PC-3 (cell line): ENCODE measurements at regions not wholly inside any gene's neighbourhood (a gene's known extent, or its start where the extent isn't known, plus 50 kb on each side); places are given as distances from the start of the nearest gene placed in this dataset.

Experiments used
- ATAC-seq: fragments of 200-7000 bp; cut with Tn5 transposase; 2 replicates; pipeline ENCODE4 v1.9.1; 2020; ENCODE audit warnings: mild to moderate bottlenecking, moderate library complexity
- BruUV-seq: library from RNA; stranded (reverse); fragments of 400-500 nt; replicated peaks from 2 replicates; lab custom pipeline; 2021; lab: Mats Ljungman, UMichigan
- CTCF ChIA-PET: fragments of 300-600 bp; sonication (Branson Sonifier 250); formaldehyde crosslinking; loops from one replicate; lab custom pipeline; 2022; ENCODE audit warnings: antibody characterized with exemption; lab: Charles Lee
- POLR2A ChIA-PET: fragments of 300-600 bp; sonication (Branson Sonifier 250); formaldehyde crosslinking; loops from one replicate; lab custom pipeline; 2022; ENCODE audit warnings: antibody characterized with exemption; ENCODE audit not compliant: unreplicated experiment; lab: Charles Lee
- DNase-seq: peaks from one replicate; pipeline ENCODE4 v3.0.0-alpha.2; 2015
- H2AFZ ChIP-seq: fragments of 300-600 bp; sonication (generic); 2 replicates; pipeline ENCODE4 v1.6.0; 2016; ENCODE audit warnings: antibody characterized with exemption, low read length
- H3F3A ChIP-seq: fragments of 300-600 bp; sonication (generic); one replicate; pipeline ENCODE4 v1.6.0; 2017; ENCODE audit warnings: antibody characterized with exemption, low read length, control low read depth, mild to moderate bottlenecking; ENCODE audit not compliant: unreplicated experiment
- H3K27ac ChIP-seq: fragments of 300-600 bp; sonication (generic); 2 replicates; pipeline ENCODE4 v1.5.1; 2016; ENCODE audit warnings: mild to moderate bottlenecking, low read length
- H3K27me3 ChIP-seq: fragments of 300-600 bp; sonication (generic); 2 replicates; pipeline ENCODE4 v1.6.1; 2016; ENCODE audit warnings: low read length, mixed read lengths
- H3K36me3 ChIP-seq: fragments of 300-600 bp; sonication (generic); 2 replicates; pipeline ENCODE4 v1.6.1; 2016; ENCODE audit warnings: low read depth, mixed run types, low read length, mixed read lengths
- H3K4me1 ChIP-seq: fragments of 300-600 bp; sonication (generic); 2 replicates; pipeline ENCODE4 v1.5.1; 2016; ENCODE audit warnings: low read length; ENCODE audit not compliant: insufficient read depth
- H3K4me2 ChIP-seq: fragments of 300-600 bp; sonication (generic); 2 replicates; pipeline ENCODE4 v1.6.0; 2016; ENCODE audit warnings: low read length
- H3K4me3 ChIP-seq: fragments of 300-600 bp; sonication (generic); 2 replicates; pipeline ENCODE4 v1.5.1; 2016; ENCODE audit warnings: mild to moderate bottlenecking, low read length, mixed read lengths
- H3K79me2 ChIP-seq: fragments of 300-600 bp; sonication (generic); 2 replicates; pipeline ENCODE4 v1.6.1; 2017; ENCODE audit warnings: low read length, mixed read lengths
- H3K9ac ChIP-seq: fragments of 300-600 bp; sonication (generic); 2 replicates; pipeline ENCODE4 v1.6.0; 2016; ENCODE audit warnings: mild to moderate bottlenecking, low read length
- H3K9me2 ChIP-seq: fragments of 300-600 bp; sonication (generic); replicated peaks from 2 replicates; pipeline ENCODE4 v1.6.1; 2016; ENCODE audit warnings: mixed run types, low read length, mixed read lengths
- H3K9me3 ChIP-seq: fragments of 300-600 bp; sonication (generic); 2 replicates; pipeline ENCODE4 v1.6.1; 2016; ENCODE audit warnings: low read length, mixed read lengths
- H4K20me1 ChIP-seq: fragments of 300-600 bp; sonication (generic); 2 replicates; pipeline ENCODE4 v1.6.1; 2016; ENCODE audit warnings: low read length, mixed read lengths
- CTCF ChIP-seq: fragments of 300-600 bp; sonication (generic); conservative IDR thresholded peaks from 2 replicates; pipeline ENCODE4 v1.5.1; 2017; ENCODE audit warnings: antibody characterized with exemption, low read depth, mild to moderate bottlenecking, low read length
- EZH2 ChIP-seq: fragments of 300-600 bp; sonication (generic); IDR thresholded peaks from one replicate; pipeline ENCODE4 v1.6.1; 2017; ENCODE audit warnings: antibody characterized with exemption, mild to moderate bottlenecking, low read length; ENCODE audit not compliant: unreplicated experiment
- EZH2phosphoT487 ChIP-seq: fragments of 300-600 bp; sonication (generic); IDR thresholded peaks from 2 replicates; pipeline ENCODE4 v1.6.1; 2018; ENCODE audit warnings: mild to moderate bottlenecking, antibody characterized with exemption, low read length, borderline replicate concordance
- intact Hi-C: fragments of 100-400 bp; cut with micrococcal nuclease; formaldehyde crosslinking; loops from 2 replicates; pipeline ENCODE4 v1.9.0; 2023

- no peaks in the 10 kb centered on the region for H4K20me1 ChIP-seq
- H3K79me2 ChIP-seq = no peaks in the 10 kb centered on the region
- H3K27me3 ChIP-seq = no peaks in the 10 kb centered on the region
- intact Hi-C loops = no loop called here
- TF ChIP-seq EZH2phosphoT487 = no peak
- no peak for ATAC-seq
- no peak overlapping the region for H3K9ac ChIP-seq
- no peak overlapping the region for H2AFZ ChIP-seq
- peaks cover 6% of the 10 kb centered on the region for H3K4me1 ChIP-seq
- H3F3A ChIP-seq = no peaks in the 10 kb centered on the region
- no peak overlapping the region for H3K4me3 ChIP-seq
- POLR2A ChIA-PET = no interaction called here
- DNase-seq = no peak
- no TSS peak for BruUV-seq
- H3K4me2 ChIP-seq = no peak overlapping the region
- no peak overlapping the region for H3K27ac ChIP-seq
- no peaks in the 10 kb centered on the region for H3K9me3 ChIP-seq
- H3K9me2 ChIP-seq = no peaks in the 10 kb centered on the region
- CTCF ChIA-PET = no interaction called here
- H3K36me3 ChIP-seq = no peaks in the 10 kb centered on the region
Observed at GRCh38 chr18:23388357-23388756, 64.7 kb upstream of the RIOK3 start.

- no peaks in the 10 kb centered on the region for H3K27me3 ChIP-seq
- H4K20me1 ChIP-seq = no peaks in the 10 kb centered on the region
- H3K9me3 ChIP-seq = no peaks in the 10 kb centered on the region
- no peak overlapping the region for H3K27ac ChIP-seq
- H2AFZ ChIP-seq = no peak overlapping the region
- CTCF ChIA-PET = no interaction called here
- ATAC-seq = no peak
- H3K36me3 ChIP-seq = no peaks in the 10 kb centered on the region
- no peaks in the 10 kb centered on the region for H3K9me2 ChIP-seq
- H3K9ac ChIP-seq = no peak overlapping the region
- BruUV-seq = no TSS peak
- no peak for DNase-seq
- H3K4me3 ChIP-seq = no peak overlapping the region
- POLR2A ChIA-PET = no interaction called here
- H3K4me1 ChIP-seq = peaks cover 4% of the 10 kb centered on the region
- no peak overlapping the region for H3K4me2 ChIP-seq
- no peak for TF ChIP-seq EZH2phosphoT487
- TF ChIP-seq EZH2 = no peak
- TF ChIP-seq CTCF = no peak
- no peaks in the 10 kb centered on the region for H3K79me2 ChIP-seq
- H3F3A ChIP-seq = no peaks in the 10 kb centered on the region
- intact Hi-C loops = no loop called here
Observed at GRCh38 chr18:23391156-23391555, 61.9 kb upstream of the RIOK3 start.

- Histone ChIP-seq H4K20me1 (no peaks in the 10 kb centered on the region), H3K4me1 (no peaks in the 10 kb centered on the region), H3K36me3 (no peaks in the 10 kb centered on the region), H3K9me3 (no peaks in the 10 kb centered on the region), H3K27ac (no peak overlapping the region), H3K4me2 (no peak overlapping the region), H3K79me2 (no peaks in the 10 kb centered on the region), H3K9ac (no peak overlapping the region), H3K27me3 (no peaks in the 10 kb centered on the region), H3K9me2 (no peaks in the 10 kb centered on the region), H3F3A (no peaks in the 10 kb centered on the region), H2AFZ (no peak overlapping the region), H3K4me3 (no peak overlapping the region)
- ATAC-seq (no peak), DNase-seq (no peak)
- no peak for TF ChIP-seq CTCF
- no peak for TF ChIP-seq EZH2phosphoT487
- TF ChIP-seq EZH2 = no peak
- BruUV-seq = no TSS peak
- intact Hi-C loops = no loop called here
- POLR2A ChIA-PET = no interaction called here
- CTCF ChIA-PET = no interaction called here
Observed at GRCh38 chr18:23397907-23398306, 55.2 kb upstream of the RIOK3 start.
